Anterior cingulate cortex (tissue), 58 donors: ENCODE measurements at regions not wholly inside any gene's neighbourhood (a gene's known extent, or its start where the extent isn't known, plus 50 kb on each side); places are given as distances from the start of the nearest gene placed in this dataset.
A peak's percentile ranks its signal among the peaks of the same experiment; 100 is the strongest.

Source experiments
- DNase-seq, 58 donors: peaks; one replicate each; lab custom pipeline; 2025; lab: John Stamatoyannopoulos, UW

- no peak for DNase-seq
These were observed 50.9 kb upstream of the A1CF start for GRCh38 chr10:50936335-50936734.

- DNase-seq, result no peak
These were observed 51.9 kb upstream of the A1CF start for GRCh38 chr10:50937230-50937907.

GRCh38 chr10:50941629-50942028 is 56.2 kb upstream of the A1CF start:
- no peak for DNase-seq

GRCh38 chr10:50946991-50947781 is 61.8 kb upstream of the A1CF start:
- no peak for DNase-seq

GRCh38 chr10:50951365-50951764 is 65.9 kb upstream of the A1CF start:
- no peak for DNase-seq

- DNase-seq, result no peak
These were observed 75.9 kb upstream of the A1CF start for GRCh38 chr10:50961297-50961696.

GRCh38 chr10:50963063-50963462 is 77.6 kb upstream of the A1CF start:
- no peak for DNase-seq

GRCh38 chr10:50968386-50969091 is 83.1 kb upstream of the A1CF start:
- no peak for DNase-seq

GRCh38 chr10:50972591-50972990 is 87.2 kb upstream of the A1CF start:
- no peak for DNase-seq

- no peak for DNase-seq
These were observed 92.9 kb upstream of the PRKG1 start for GRCh38 chr10:50981385-50981784.

- DNase-seq, result no peak
These were observed 92.4 kb upstream of the PRKG1 start for GRCh38 chr10:50981904-50982303.

- no peak for DNase-seq
These were observed 91.3 kb upstream of the PRKG1 start for GRCh38 chr10:50982989-50983388.

- no peak for DNase-seq
These were observed 86.4 kb upstream of the PRKG1 start for GRCh38 chr10:50987934-50988333.

- no peak for DNase-seq
These were observed 85.5 kb upstream of the PRKG1 start for GRCh38 chr10:50988792-50989191.

GRCh38 chr10:50990568-50991455 is 83.5 kb upstream of the PRKG1 start:
- peak in 2 of 58 donors; percentile 7 to 8 for DNase-seq

- peak in 2 of 58 donors; percentile 8 to 21 for DNase-seq
These were observed 82.6 kb upstream of the PRKG1 start for GRCh38 chr10:50991456-50992355.

GRCh38 chr10:50992356-50992901 is 81.9 kb upstream of the PRKG1 start:
- no peak for DNase-seq

GRCh38 chr10:50992972-50993766 is 81.1 kb upstream of the PRKG1 start:
- DNase-seq, result no peak
